ENCODE measurements at regions not wholly inside any gene's neighbourhood (a gene's known extent, or its start where the extent isn't known, plus 50 kb on each side); places are given as distances from the start of the nearest gene placed in this dataset.

- no peak for DNase-seq (ENCODE audit: low read depth)
- H3K4me3 ChIP-seq (ENCODE audit: control insufficient read depth, low read depth, low read length): no peak overlapping the region
- no peak for TF ChIP-seq CTCF (IDR thresholded peaks at IDR 0.05; ENCODE audit: control insufficient read depth, insufficient read depth, low read depth, low read length, missing control alignments)
These were observed 109.5 kb upstream of the EOLA2 start for GRCh38 chrX:150047818-150048217.

GRCh38 chrX:150049647-150050046 is 111.4 kb upstream of the EOLA2 start:
- TF ChIP-seq CTCF (IDR thresholded peaks at IDR 0.05; ENCODE audit: control insufficient read depth, insufficient read depth, low read depth, low read length, missing control alignments): no peak
- H3K4me3 ChIP-seq (ENCODE audit: control insufficient read depth, low read depth, low read length): no peak overlapping the region
- DNase-seq (ENCODE audit: low read depth): no peak

GRCh38 chrX:150050387-150050786 is 112.1 kb upstream of the EOLA2 start:
- DNase-seq (ENCODE audit: low read depth): no peak
- no peak overlapping the region for H3K4me3 ChIP-seq (ENCODE audit: control insufficient read depth, low read depth, low read length)
- no peak for TF ChIP-seq CTCF (IDR thresholded peaks at IDR 0.05; ENCODE audit: control insufficient read depth, insufficient read depth, low read depth, low read length, missing control alignments)

- no peak overlapping the region for H3K4me3 ChIP-seq (ENCODE audit: control insufficient read depth, low read depth, low read length)
- DNase-seq (ENCODE audit: low read depth): no peak
- no peak for TF ChIP-seq CTCF (IDR thresholded peaks at IDR 0.05; ENCODE audit: control insufficient read depth, insufficient read depth, low read depth, low read length, missing control alignments)
These were observed 112.8 kb upstream of the EOLA2 start for GRCh38 chrX:150051096-150051495.

GRCh38 chrX:150052226-150052625 is 113.9 kb upstream of the EOLA2 start:
- H3K4me3 ChIP-seq (ENCODE audit: control insufficient read depth, low read depth, low read length): no peak overlapping the region
- no peak for DNase-seq (ENCODE audit: low read depth)
- TF ChIP-seq CTCF (IDR thresholded peaks at IDR 0.05; ENCODE audit: control insufficient read depth, insufficient read depth, low read depth, low read length, missing control alignments): no peak

- TF ChIP-seq CTCF (IDR thresholded peaks at IDR 0.05; ENCODE audit: control insufficient read depth, insufficient read depth, low read depth, low read length, missing control alignments): no peak
- no peak for DNase-seq (ENCODE audit: low read depth)
- H3K4me3 ChIP-seq (ENCODE audit: control insufficient read depth, low read depth, low read length): no peak overlapping the region
These were observed 120.4 kb upstream of the EOLA2 start for GRCh38 chrX:150058728-150059127.

GRCh38 chrX:150060406-150060805 is 122.1 kb upstream of the EOLA2 start:
- no peak overlapping the region for H3K4me3 ChIP-seq (ENCODE audit: control insufficient read depth, low read depth, low read length)
- TF ChIP-seq CTCF (IDR thresholded peaks at IDR 0.05; ENCODE audit: control insufficient read depth, insufficient read depth, low read depth, low read length, missing control alignments): no peak
- no peak for DNase-seq (ENCODE audit: low read depth)

Data from AG09309 (cell line).